ENCODE measurements at regions not wholly inside any gene's neighbourhood (a gene's known extent, or its start where the extent isn't known, plus 50 kb on each side); places are given as distances from the start of the nearest gene placed in this dataset.

DNA sequence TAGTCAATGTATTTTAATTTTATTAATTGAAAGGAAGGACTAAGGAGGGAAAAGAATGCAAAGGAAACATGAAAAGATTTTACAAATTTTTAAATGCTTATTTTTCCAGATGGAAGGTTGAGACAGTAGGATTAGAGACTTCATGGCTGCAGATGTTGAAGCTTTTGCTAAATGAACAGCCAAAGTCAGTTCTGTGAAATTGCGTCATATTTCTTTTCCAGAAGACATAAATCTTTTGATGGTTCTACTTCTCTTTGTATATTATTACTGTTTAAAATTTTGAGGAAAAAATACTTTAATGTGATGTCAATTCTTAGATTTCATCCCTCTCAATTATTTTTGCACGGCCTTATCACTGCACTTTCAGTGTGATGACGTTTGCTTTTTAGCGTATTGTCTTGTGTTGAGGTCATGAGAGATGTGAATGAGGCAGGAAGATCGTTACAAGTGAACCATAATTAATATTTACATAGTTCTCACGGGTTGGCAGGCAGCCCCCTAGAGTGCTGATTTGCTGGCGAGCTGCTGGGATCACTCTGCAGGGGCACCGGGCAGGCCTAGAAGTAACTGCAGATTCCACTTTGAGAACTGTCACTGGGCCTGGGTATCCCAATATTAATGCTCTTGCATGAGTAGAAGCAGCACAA, 158.1 kb downstream of the TBXT start:
- DNase-seq, result no peak

- no peak for DNase-seq
Observed at GRCh38 chr6:166008441-166009369, 158.9 kb downstream of the TBXT start.

DNA sequence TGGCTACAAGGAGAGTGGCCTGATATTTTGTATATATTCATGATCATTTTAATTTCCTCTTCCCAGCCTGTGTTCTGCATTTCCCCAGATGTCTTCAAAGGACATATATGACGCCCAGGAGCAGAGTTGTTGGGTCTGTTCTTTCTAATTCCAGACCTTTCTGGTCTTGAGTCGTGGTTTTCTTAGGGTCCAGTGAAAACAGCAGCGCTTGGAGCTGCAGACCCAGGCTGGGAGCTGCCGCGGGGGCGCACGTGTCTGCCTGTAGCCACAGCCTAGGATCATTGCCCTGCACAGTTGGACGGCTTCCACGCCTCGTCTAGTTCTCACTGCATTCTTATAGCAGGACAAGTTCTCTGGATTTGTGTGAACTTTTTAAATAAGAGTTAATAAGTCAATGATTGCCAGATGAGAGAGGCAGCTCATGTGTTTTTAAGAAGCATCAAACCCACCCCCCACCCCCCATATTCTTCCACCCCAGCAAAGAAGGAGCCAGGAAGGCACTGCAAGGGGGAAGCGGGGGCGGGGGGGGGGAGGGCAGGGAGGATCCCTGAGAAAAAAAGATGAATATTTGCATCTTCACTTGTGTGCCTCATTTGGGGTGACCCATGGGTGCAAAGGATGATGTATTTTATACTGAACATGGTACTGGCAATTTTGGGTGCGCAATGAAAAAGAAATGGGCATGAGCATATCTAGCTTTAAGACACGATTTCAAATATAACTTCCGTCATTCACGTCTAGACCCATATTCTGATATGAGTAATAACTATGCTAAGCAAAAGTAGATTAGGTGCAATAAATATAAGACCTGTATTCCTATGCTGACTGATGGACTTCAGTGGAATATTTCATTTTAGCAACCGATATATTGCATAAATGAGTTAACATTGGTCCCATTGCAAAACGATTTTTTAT, 160.0 kb downstream of the TBXT start:
- no peak for DNase-seq

GRCh38 chr6:166006900-166007301, 160.8 kb downstream of the TBXT start:
- DNase-seq, result no peak

GRCh38 chr6:166005944-166006899, 161.4 kb downstream of the TBXT start:
- no peak for DNase-seq

GRCh38 chr6:166005401-166005943, 162.2 kb downstream of the TBXT start:
- no peak for DNase-seq

DNA sequence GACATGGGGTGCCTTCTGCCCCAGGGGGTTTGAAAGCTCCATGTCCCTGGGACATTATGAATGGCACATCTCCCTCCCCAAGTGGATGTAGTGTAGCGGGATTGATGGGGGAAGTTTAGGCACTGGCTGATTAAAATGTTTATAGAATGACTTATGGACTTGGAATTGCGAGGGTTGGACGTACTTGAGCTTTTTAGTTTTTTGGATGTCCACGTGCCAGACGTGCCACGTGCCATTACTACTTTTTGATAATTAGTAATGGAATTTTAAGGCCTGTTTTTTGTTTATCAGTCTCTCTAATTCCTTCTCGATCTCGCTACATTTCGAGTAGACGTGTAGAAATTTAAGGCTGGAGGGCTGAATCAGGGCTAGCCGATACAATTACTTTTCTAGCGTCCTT, 162.8 kb downstream of the TBXT start:
- no peak for DNase-seq

DNA sequence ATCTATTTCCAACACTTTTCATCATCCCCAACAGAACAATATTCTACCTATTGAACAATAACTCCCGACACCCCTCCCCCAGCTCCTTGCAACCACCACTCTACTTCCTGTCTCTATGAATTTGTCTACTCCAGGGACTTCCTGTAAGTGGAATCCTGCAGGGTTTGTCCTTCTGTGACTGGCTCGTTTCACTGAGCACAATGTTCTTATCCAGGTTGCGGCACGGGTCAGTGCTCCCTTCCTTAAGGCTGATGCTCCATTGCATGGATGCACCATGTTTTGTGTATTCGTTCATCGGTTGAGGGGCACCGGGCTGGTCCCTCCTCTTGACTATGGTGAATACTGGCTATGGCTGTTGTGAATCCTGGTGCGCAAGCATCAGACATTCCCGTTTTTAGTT, 163.2 kb downstream of the TBXT start:
- no peak for DNase-seq

DNA sequence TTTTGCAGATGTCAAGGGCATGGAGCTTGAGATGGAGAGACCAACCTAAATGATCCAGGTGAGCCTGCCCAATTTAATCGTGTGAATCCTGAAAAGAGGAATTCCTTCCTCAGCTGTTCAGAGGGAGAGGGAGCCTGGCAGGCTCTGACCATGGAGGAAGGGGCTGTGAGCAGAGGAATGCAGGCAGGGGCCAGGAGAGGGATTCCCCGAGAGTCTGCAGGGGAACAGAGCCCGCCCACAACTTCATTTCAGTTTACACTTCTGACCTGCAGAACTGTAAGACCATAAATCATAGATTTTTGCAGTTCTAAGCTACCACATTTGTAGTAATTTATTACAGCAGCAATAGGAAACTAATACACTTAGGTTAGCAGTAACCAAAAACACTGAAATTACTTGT, 164.1 kb downstream of the TBXT start:
- DNase-seq, result no peak

DNA sequence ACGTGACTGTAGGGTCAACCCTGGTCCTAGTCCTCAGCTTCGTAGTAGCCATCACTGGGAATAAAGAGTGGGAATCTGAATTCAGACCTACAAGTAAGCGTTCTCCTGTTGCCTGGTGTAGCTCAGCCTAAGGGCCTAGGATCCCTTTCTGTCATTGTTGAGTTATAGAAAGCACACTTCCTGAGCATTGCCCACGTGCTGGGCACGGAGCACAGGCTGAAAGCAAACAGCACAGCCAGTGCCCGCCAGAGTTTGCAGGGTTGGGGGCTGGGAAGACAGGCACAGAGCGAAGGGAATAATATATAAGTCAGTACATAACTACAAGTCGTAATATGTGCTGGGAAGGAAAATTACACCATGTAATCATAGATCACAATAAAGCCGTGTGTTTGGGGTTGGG, 166.3 kb downstream of the TBXT start:
- no peak for DNase-seq

DNA sequence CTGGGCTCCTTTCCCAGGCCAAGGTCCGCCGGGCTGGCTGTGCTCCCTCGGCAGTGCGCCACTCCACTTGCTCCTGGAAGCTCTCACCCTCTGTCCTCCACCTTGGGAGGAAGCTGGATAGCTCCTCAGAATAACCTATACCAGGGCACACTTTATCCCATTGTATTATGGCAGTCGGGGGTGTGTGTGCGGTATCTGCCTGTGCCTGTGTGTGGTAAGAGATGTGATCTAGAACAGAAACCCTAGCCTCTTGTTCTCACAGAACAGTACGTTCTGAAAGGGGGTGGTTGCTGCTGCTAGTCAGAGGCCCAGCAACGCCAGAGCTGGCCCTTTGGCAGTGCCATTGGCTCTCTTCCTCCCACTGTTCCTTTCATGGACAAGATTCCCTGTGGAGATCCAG, 168.4 kb downstream of the TBXT start:
- no peak for DNase-seq

GRCh38 chr6:165998072-165998471, 169.6 kb downstream of the TBXT start:
- no peak for DNase-seq

DNA sequence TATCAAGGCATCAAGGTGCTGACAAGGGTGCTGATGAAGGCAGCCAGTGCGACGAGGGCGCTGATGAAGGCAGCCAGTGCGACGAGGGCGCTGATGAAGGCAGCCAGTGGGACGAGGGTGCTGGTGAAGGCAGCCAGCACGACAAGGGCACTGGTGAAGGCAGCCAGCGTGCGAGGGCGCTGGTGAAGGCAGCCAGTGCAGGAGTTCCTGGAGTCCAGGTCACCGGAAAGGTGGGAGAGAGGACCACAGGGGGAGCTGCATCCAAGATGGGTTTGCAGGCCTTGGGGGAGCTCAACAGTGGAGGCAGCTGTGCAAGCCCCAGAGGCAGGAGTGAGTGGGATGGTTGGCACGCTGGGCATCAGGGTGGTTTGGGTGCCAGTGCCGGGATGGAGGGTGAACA, 176.3 kb downstream of the TBXT start:
- DNase-seq, result no peak

- DNase-seq, result no peak
Observed at GRCh38 chr6:165990216-165990615, 177.4 kb downstream of the TBXT start.

DNA sequence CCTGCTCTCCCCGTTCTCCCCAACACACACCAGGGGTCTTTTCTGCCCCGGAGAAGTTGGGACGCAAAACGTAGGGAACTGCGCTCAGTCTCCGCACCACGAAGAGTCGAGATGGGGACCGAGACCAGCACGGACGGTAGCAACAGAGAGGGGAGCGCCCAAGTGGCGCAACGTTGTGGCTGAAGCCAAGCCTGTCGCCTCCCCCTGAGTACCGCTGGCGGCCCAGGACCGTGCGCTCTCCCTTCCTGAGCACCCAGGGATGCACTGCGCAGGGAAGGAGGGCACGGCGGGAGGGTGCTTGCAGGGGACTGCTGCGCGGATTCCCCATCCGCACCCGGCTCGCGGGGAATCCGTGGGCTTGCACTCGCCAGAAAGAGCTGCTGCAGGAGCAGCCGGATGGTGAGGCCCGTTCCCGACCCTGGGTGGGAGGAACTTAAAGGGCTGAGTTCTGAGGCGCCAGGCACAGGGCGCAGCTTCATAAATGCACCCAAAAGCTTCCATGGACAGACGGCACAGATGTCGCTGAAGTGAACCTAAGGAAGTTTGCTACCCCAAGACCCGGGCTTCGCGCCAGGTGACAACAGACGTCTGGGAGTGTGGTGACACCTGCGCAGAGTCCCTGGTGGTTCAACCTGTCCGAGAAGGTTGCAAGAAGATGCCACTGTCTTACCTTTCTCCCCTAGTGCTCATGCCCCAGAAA, 178.7 kb downstream of the TBXT start:
- no peak for DNase-seq

- no peak for DNase-seq
Observed at GRCh38 chr6:165988302-165988756, 179.3 kb downstream of the TBXT start.

DNA sequence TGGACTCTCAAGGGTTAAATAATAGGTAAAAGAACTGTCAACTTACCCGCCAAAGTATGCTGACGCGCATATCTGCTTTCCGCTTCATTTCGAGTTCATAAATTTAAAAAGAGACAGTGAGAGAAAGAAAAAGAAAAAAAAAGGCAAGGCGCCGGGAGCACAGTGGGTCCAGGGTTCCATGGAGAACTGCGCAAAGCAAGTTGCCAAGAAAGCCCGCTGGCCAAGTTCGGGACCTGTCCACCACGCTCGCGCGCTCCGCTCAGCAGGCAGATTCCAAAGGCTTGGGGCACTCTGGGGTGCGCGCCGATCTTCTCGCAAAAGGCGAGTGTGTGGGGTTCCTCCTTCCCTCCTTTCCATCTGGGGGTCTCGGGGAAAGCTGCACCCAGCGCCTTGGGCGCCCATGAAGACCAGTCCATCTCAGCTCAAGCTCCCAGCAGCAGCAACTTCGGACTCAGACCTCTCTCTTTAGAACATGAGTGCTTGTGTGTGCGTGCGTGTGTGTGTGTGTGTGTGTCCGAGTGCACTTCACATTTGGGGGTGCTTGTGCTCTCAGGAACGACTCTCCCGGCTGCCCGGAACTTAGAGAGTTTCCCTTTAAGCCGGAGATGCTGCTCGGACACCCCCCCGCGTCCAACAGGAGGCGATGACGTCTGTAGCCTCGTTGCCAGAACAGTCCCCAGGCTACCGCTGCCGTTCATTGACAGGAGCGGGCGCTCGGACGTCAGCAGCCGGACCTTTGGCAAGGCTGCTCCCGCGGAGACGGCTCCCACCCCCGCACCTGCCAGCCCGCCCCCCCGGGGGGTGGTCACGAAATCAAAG, 180.0 kb downstream of the TBXT start:
- DNase-seq, result no peak

- no peak for DNase-seq
Observed at GRCh38 chr6:165986914-165987482, 180.7 kb downstream of the TBXT start.

- DNase-seq, result no peak
Observed at GRCh38 chr6:165986311-165986913, 181.2 kb downstream of the TBXT start.
